ENCODE measurements at regions not wholly inside any gene's neighbourhood (a gene's known extent, or its start where the extent isn't known, plus 50 kb on each side); places are given as distances from the start of the nearest gene placed in this dataset.

DNA sequence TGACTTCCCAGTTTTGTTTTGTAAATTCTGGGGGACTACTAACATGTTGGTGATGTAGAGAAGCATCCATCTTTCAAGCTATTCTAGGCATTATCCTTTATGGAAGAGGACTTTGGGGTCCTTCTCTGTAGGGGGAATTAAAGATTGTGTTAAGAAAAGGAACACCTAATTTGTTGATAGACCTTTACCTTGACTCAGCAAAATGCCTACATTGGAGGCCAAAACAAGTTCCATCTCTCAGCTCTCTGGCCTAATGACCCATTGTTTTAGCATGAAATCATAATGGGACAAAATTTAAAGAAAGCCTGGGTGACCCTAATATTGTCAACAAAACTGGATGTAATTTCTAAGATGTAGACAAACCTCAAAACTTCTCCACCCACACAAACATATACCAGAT, 465.3 kb upstream of the SOX9 start:
- no peak for TF ChIP-seq EP300 (IDR thresholded peaks at IDR 0.05)
- TF ChIP-seq, protein P1, sequence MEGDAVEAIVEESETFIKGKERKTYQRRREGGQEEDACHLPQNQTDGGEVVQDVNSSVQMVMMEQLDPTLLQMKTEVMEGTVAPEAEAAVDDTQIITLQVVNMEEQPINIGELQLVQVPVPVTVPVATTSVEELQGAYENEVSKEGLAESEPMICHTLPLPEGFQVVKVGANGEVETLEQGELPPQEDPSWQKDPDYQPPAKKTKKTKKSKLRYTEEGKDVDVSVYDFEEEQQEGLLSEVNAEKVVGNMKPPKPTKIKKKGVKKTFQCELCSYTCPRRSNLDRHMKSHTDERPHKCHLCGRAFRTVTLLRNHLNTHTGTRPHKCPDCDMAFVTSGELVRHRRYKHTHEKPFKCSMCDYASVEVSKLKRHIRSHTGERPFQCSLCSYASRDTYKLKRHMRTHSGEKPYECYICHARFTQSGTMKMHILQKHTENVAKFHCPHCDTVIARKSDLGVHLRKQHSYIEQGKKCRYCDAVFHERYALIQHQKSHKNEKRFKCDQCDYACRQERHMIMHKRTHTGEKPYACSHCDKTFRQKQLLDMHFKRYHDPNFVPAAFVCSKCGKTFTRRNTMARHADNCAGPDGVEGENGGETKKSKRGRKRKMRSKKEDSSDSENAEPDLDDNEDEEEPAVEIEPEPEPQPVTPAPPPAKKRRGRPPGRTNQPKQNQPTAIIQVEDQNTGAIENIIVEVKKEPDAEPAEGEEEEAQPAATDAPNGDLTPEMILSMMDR (IDR thresholded peaks at IDR 0.05): no peak
- no peak for TF ChIP-seq POLR2AphosphoS5 (IDR thresholded peaks at IDR 0.05)
